NT2/D1 (cell line): ENCODE measurements at regions not wholly inside any gene's neighbourhood (a gene's known extent, or its start where the extent isn't known, plus 50 kb on each side); places are given as distances from the start of the nearest gene placed in this dataset.

Experiments
- SUZ12 ChIP-seq: IDR thresholded peaks from 2 replicates; pipeline ENCODE4 v1.6.1; 2011; ENCODE audit not compliant: insufficient read length, insufficient read depth; ENCODE audit errors: extremely low read depth
- YY1 ChIP-seq: IDR thresholded peaks from 2 replicates; pipeline ENCODE4 v1.6.1; 2011; ENCODE audit not compliant: insufficient read length, insufficient read depth
- ZNF274 ChIP-seq: IDR thresholded peaks from 2 replicates; pipeline ENCODE4 v1.6.1; 2011; ENCODE audit warnings: mild to moderate bottlenecking, low read depth, low read length

DNA sequence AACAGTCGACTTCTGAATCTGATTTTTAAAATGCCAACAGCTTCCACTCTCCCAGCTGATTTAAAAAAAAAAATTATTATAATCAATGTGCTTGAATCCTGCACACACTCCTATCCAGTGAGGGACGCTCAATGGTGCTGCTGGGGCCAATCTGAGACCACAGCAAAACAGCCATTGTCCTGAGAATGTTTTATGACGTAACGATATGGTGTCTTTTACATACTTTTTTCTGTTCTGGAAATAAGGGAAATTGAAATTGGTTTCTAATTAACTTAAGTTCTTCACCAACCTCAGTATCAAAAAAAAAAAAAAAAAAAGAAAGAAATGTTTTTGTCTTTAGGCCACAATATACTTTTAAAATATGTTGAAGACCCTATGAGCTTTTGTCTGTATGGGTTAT, 66.1 kb upstream of the SOX1 start:
- no peak for TF ChIP-seq YY1
- no peak for TF ChIP-seq ZNF274
- TF ChIP-seq SUZ12 = no peak
